Testis (tissue), 2 donors: ENCODE measurements at regions not wholly inside any gene's neighbourhood (a gene's known extent, or its start where the extent isn't known, plus 50 kb on each side); places are given as distances from the start of the nearest gene placed in this dataset.

Experiments
- CTCF ChIP-seq, 3 experiments: fragments of 450-650 bp in 2 of 3; fragments of 200-600 bp in 1 of 3; sonication (generic) in 1 of 3; IDR thresholded peaks; one replicate each; pipeline ENCODE4 v1.5.1; 2016 to 2019; ENCODE audit warnings: antibody characterized with exemption in 3 of 3, mild to moderate bottlenecking in 2 of 3, moderate library complexity in 1 of 3
- POLR2A ChIP-seq: fragments of 450-650 bp; IDR thresholded peaks from one replicate; pipeline ENCODE4 v1.6.1; 2017; ENCODE audit warnings: antibody characterized with exemption, mild to moderate bottlenecking, moderate library complexity

- no peak for TF ChIP-seq POLR2A
- no peak for TF ChIP-seq CTCF (IDR thresholded peaks at IDR 0.05)
Measured at GRCh38 chr4:127138586-127138985, 494.2 kb upstream of the INTU start.
